OCI-LY1 (cell line): ENCODE measurements at regions not wholly inside any gene's neighbourhood (a gene's known extent, or its start where the extent isn't known, plus 50 kb on each side); places are given as distances from the start of the nearest gene placed in this dataset.

Experiments
- EZH2 ChIP-seq: fragments of 200-600 bp; sonication (generic), shearing (Covaris generic); IDR thresholded peaks from 2 replicates; pipeline ENCODE4 v1.8.0; 2017; ENCODE audit warnings: borderline replicate concordance, mixed run types, mild to moderate bottlenecking, antibody characterized with exemption, low read length, moderate library complexity, mixed read lengths
- TF ChIP-seq, protein P1 (sequence below): fragments of 200-600 bp; sonication (generic), shearing (Covaris generic); IDR thresholded peaks from 2 replicates; pipeline ENCODE4 v1.5.1; 2017; ENCODE audit warnings: mild to moderate bottlenecking, antibody characterized with exemption, low read length, moderate library complexity, mixed read lengths

DNA sequence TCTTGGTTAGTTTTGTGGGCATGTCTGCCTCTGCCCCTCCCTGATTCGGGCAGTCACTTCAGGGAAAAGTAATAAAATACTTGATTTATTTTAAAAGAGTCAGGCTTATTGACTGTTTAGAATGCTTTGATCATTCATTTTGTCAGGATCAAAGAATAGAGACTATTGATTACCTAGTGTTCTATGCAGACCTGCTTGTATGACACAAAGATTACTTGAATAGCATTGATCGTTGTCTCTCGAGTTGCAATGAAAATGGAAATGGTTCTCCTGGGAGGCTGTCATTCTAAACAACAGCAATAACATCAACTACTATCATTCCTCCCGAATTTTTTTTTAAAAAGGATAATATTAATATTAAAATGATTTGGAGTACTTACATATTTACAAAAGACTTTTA, 133.2 kb upstream of the DMAC1 start:
- TF ChIP-seq, protein P1, sequence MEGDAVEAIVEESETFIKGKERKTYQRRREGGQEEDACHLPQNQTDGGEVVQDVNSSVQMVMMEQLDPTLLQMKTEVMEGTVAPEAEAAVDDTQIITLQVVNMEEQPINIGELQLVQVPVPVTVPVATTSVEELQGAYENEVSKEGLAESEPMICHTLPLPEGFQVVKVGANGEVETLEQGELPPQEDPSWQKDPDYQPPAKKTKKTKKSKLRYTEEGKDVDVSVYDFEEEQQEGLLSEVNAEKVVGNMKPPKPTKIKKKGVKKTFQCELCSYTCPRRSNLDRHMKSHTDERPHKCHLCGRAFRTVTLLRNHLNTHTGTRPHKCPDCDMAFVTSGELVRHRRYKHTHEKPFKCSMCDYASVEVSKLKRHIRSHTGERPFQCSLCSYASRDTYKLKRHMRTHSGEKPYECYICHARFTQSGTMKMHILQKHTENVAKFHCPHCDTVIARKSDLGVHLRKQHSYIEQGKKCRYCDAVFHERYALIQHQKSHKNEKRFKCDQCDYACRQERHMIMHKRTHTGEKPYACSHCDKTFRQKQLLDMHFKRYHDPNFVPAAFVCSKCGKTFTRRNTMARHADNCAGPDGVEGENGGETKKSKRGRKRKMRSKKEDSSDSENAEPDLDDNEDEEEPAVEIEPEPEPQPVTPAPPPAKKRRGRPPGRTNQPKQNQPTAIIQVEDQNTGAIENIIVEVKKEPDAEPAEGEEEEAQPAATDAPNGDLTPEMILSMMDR, result no peak
- no peak for TF ChIP-seq EZH2
